Fibroblast of the aortic adventitia (primary cell): ENCODE measurements at regions not wholly inside any gene's neighbourhood (a gene's known extent, or its start where the extent isn't known, plus 50 kb on each side); places are given as distances from the start of the nearest gene placed in this dataset.

Experiments
- DNase-seq: peaks from one replicate; pipeline ENCODE4 v3.0.0-alpha.2; 2010; ENCODE audit warnings: low read depth
- H3K4me3 ChIP-seq: 2 replicates; pipeline ENCODE4 v1.5.1; 2011; ENCODE audit warnings: low read depth, mild to moderate bottlenecking, control low read depth, low read length, moderate library complexity
- CTCF ChIP-seq: IDR thresholded peaks from 2 replicates; pipeline ENCODE4 v1.5.1; 2011; ENCODE audit warnings: mild to moderate bottlenecking, low read length, control low read depth, inconsistent platforms; ENCODE audit not compliant: insufficient read depth

- TF ChIP-seq CTCF: no peak
- H3K4me3 ChIP-seq: no peak overlapping the region
- no peak for DNase-seq
Observed at GRCh38 chr14:101476916-101477553, 84.3 kb upstream of the DIO3 start.

DNA sequence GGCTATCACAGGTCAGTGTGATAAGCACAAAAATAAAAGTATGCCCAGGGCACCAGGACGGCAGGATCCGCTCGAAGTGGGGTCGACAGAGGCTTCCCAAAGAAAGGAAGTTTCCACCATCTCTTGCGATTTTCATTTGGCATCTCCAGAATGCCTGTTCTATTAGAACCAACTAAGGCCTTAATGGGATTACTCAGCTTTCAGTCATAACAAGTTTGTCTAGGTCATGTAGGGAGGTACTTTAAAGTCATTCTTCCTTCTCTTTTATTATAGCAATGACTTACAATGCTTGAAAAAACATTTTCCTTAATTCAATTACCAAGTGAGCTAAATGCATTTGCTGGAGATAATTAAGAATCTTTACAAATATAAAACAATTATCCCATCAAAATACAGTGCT is 83.6 kb upstream of the DIO3 start:
- H3K4me3 ChIP-seq: no peak overlapping the region
- no peak for DNase-seq
- TF ChIP-seq CTCF: no peak

DNA sequence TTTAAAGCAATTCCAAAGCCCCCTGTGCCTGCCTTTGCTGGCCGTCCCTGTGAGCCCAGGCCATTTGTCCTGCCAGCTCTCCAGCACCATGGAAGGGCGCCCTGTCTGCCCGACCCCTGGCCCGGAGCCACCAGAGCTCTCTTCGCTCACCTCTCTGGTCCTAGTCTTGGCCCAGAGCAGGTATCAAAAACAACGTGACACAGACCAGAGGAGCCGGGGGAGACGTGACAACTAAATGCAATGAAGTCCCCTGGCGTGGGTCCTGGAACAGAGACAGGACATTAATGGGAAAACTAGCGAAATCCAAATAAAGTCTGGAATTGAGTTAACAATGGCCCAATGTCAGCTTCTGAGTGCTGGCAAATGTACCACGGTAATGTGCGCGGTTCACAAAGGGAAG is 83.2 kb upstream of the DIO3 start:
- DNase-seq: no peak
- TF ChIP-seq CTCF: no peak
- no peak overlapping the region for H3K4me3 ChIP-seq

DNA sequence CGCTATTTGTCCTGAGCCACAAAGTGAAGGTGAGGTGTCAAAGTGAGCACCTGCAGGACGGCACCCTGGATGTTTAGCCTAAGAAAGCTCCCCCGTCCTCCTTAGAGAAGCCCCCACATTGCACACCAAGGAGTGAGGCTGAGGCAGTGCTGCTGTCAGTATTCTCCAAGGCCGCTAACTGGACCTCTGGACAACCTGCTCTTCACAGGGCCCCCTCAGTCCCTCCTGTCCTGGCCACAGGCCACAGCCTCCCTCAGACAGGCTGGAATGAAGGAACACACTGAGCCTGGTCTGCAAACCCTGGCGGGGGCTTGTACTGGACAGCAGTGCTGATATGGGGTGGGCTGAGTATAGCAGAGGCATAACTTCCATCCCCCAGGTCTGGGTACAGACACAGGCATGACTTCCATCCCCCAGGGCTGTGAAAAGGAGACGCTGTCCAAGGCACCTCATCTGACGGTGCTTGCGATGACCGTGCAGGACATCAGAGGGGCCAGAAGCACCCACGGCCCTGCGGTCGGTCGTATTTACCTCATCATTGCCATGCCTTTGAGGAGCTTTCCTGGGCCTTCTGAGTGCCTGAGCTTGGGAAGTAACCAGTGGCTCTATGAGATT is 82.4 kb upstream of the DIO3 start:
- no peak overlapping the region for H3K4me3 ChIP-seq
- DNase-seq: no peak
- TF ChIP-seq CTCF: no peak

DNA sequence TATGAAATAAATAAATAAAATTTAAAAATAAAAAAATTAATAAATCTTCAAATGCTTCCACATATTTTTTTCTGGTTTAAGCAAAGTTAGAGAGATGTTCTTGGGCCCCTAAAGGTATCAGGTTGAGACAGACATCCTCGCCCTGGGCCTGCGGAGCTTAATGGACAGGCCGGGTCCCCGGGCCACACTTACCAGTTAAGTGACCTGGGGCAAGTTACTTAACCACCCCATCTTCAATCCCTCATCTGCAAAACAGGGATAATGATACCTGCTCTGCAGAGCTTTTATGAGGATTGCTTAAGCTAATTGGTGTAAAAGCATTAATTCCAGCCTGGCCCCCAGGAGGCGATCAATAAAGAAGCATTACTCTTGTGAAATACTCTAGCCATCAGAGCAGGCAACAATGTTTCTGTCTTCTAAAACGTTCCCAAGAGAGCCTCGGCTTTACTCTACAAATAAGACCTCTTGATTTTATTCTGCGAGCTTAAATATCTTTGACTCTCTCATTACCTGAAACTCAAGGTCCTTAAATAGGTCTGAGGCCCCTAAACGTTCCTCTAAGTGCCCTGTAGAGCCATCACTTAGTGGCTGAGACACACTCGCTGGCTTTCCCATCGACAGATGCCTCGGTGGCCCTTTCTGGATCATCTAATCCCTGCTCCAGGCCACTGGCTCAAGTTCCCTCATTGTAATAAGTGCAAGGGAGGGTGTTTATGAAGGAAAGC is 81.1 kb upstream of the DIO3 start:
- DNase-seq: no peak
- no peak for TF ChIP-seq CTCF
- no peak overlapping the region for H3K4me3 ChIP-seq

DNA sequence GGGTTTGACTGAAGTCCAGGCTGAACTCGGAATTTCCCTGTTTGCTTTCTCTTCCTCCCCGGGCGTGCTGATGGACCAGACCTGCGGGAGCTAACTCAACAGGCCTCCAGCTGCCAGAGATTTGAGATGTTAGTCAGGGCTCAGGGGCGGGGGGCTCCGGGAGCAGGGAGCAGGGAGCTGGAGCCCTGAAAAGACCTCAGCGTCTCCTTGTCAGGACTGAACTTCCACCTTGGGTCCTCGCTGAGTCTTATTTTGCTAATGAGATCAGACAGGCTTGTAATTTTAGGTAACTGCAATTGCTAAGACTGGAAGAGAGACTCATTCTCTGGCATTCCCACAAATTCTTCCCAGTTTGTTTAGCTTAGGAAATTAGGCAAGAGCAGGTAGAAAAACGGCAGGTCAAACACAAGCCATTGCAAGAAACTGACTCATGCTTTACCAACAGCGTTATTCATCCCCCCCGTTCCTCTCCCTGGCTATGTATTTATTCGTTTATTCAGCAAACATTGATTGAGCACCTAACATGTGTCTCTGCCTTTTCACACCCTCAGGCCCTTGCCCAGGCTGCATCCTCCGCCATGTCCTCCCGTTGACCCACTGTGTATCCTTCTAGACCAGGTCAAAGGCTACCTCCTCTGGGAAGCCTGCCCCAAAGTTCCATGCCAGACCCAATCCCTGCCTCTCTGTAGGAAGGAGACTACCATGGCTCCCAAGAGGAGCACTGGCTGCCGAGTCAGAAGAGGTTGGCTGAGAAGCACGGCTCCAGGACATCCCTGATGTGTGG is 80.4 kb upstream of the DIO3 start:
- peak; percentile 57 for DNase-seq
- no peak overlapping the region for H3K4me3 ChIP-seq
- TF ChIP-seq CTCF: no peak
